GM18505 (cell line): ENCODE measurements at regions not wholly inside any gene's neighbourhood (a gene's known extent, or its start where the extent isn't known, plus 50 kb on each side); places are given as distances from the start of the nearest gene placed in this dataset.

Experiments used
- ATAC-seq: cut with Tn5 transposase; IDR thresholded peaks from one replicate; pipeline ENCODE4 v1.9.1; 2021; ENCODE audit not compliant: unreplicated experiment
- POLR2A ChIP-seq: IDR thresholded peaks from 4 replicates; pipeline ENCODE4 v1.6.1; 2011; ENCODE audit warnings: borderline replicate concordance; ENCODE audit not compliant: insufficient read depth, insufficient read length; ENCODE audit errors: extremely low read depth

DNA sequence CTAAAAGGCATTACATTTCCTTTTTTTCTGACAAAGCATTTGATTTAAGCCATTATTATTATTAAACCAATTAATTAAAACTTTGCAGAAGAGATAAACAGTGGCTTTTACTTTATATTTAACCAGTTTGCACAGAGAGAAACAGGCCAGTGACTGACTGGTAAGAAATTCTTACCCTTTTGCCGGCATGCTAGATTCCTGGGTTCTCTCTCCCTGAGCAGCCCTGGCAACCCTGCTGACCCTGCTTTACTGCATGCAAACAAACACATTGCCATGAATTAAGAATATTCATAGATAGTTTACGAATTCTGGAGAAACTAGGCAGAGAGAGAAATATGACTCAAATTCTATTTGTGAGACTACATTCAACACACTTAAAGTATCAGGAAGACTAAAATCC is 1381.4 kb upstream of the IGFBP7 start:
- TF ChIP-seq POLR2A: no peak
- no peak for ATAC-seq

DNA sequence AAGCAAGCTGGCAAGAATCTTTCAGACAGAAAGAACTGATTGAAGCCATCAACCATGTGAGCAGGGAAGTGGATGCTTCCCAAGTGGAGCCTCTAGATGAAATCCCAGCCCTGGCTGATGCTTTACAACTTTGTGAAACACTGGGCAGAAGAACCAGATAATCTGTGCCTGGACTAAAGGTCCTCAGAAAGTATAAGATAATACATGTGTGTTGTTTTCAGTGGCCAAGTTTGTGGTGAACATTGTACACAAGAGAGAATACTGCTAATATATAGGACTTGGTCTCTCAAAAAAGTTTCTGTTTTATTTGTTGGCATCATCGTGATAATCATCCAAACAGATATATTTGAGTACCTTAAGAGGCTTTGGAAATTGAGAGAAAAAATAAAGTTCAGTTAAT is 1367.8 kb upstream of the IGFBP7 start:
- no peak for ATAC-seq
- no peak for TF ChIP-seq POLR2A

DNA sequence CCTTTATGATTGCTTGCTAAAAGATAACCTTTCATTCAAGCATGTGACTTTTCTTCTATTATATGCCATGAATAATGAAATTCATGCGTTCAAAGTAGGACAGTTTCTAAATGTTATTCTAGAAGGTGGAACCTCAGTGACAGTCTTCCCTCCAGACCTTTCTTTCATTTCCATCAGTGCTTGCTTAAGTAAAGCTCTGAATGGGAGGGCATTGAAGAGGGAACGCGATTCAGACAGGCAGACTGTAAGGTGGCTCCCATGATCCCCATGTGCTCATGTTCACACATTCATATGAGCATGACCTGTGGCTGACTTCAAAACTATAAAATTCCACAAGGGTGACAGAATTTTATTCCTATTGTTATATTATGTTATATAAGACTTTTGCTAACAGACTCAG is 1367.3 kb upstream of the IGFBP7 start:
- no peak for ATAC-seq
- no peak for TF ChIP-seq POLR2A

DNA sequence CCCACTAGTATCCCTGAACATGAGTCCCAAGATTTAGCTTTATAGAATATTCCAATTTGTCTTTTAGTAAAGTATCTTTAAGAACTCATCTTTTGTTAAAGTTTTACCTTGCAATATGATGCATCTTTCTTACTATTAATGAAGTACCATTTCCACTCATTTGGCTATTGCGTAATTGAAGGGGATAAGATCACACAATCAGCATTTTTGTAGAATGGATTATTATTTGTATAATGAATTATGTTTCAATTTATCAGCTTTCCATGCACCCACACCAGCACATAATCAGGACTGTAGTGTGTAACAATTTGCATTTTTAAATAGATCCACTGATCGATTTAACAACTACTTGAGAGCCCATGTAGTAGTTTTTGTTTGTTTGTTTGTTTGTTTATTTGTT is 1364.9 kb upstream of the IGFBP7 start:
- no peak for ATAC-seq
- TF ChIP-seq POLR2A: no peak

DNA sequence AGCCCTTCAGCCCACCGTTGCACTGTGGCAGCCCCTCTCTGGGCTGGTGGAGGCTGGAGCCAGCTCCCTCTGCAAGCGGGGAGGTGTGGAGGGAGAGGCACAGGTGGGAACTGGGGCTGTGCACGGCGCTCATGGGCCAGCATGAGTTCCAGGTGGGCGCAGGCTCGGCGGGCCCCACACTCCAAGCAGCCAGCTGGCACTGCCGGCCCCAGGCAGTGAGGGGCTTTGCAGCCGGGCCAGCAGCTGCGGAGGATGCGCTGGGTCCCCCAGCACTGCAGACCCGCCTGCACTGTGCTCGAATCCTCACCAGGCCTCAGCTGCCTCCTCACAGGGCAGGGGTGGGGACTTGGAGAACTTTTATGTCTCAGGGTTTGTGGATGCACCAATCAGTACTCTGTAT is 1354.8 kb upstream of the IGFBP7 start:
- no peak for ATAC-seq
- no peak for TF ChIP-seq POLR2A

DNA sequence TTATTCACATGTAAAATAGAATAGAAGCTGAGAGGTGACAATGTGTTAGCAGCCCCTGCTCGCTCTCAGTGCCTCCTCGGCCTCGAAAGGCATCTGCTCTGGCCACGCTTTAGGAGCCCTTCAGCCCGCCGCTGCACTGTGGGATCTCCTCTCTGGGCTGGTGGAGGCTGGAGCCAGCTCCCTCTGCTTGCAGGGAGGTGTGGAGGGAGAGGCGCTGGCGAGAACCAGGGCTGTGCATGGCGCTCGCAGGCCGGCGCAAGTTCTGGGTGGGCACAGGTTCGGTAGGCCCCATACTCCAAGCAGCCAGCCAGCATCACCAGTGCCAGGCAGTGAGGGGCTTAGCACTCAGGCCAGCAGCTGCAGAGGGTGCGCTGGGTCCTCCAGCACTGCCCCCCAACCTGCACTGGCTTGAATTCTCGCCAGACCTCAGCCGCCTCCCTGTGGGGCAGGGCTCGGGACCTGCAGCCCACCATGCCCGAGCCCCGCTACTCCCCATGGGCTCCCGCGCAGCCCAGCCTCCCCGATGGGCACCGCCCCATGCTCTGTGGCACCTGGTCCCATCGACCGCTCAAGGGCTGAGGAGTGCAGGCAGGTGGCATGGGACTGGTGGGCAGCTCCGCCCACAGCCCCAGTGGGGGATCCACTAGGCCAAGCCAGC is 1346.7 kb upstream of the IGFBP7 start:
- no peak for ATAC-seq
- TF ChIP-seq POLR2A: no peak

DNA sequence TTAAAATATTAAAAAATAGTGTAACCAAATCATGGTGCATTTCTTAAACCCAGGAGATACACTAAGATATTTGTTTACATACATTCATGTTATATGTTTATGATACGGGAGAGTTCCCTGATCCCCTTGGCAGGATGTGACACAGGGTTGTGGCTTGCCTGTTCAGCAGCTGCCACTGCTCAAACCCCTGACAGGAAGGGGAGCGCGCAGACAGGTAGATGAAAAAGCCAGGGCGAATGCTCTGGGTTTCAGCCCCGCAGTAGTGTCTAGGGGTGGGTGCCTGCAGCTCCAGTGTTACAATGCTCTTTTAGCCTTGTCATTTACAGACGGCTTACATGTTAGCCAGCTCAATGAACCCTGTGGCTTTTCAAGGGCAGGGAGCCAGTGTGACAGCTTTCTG is 1343.8 kb upstream of the IGFBP7 start:
- TF ChIP-seq POLR2A: no peak
- ATAC-seq: no peak

DNA sequence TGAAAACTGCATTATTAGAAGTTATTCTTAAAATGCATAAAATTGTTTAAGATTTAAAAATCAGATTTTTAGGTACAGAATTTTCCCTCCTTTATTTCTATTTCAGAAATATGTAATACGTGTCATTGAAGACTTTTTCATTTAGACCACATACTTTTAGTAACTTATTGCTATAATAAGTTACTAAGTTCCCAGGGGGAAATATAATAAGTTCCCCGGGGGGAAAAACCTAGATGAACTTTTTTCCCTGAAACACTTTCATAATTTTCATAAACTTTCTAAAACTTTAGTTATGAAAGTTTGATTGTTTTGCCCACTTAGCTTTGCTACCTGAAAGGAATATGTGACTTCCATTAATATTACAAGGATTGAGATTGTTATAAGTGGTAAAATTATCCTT is 1341.5 kb upstream of the IGFBP7 start:
- TF ChIP-seq POLR2A: no peak
- no peak for ATAC-seq

DNA sequence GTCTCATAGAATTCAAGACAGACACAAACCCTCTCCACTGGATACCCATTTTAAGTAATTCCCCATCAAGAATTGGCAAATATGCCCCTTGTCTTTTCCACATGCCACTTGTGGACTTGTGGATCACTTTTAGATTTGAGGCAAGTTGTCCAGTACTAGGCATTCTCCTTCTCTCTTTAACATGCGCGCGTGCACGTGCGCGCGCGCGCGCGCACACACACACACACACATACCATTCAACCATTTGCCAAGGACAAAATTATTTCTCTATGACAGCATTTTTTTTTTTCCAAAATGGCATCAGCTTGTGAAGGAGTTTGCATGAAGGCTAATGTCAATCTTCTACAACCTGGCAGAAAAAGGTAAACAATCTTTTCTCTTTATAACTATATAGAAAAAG is 1325.7 kb upstream of the IGFBP7 start:
- no peak for ATAC-seq
- no peak for TF ChIP-seq POLR2A

DNA sequence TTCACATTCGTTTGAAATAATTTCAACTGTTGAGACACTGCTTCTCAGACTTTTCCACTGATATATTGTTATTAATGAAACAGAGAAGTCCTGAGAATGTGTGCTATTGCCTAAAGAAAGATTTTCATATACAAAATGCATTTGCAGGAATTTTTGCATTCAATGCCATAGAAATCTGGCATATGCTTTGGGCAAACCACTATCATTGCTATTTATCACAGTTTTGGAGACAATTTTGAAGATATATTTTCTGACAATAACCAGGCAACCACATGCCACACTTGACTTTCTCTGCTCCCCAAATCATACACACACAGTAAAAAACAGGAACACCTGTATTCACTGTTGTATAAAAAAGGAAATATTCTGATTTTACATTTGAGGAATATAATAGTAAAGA is 1303.7 kb upstream of the IGFBP7 start:
- ATAC-seq: no peak
- TF ChIP-seq POLR2A: no peak

DNA sequence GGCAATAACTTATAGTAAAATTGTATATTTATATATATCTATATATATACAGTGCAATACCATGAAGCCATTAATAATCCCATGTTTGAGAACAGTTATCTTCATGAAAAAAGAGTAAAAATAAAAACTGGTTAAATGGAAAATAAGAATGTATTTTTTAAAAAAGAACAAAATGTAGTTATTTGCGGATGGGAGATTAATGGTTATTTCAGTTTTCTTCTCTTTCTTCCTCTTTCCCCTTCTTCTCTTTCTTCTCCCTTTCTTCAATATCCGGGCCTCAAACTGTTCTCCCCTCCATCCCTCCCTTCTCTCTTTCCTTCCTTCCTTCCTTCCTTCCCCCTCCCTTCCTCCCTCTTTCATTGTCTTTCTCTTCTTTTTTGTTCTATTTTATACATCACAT is 1301.7 kb upstream of the IGFBP7 start:
- ATAC-seq: no peak
- TF ChIP-seq POLR2A: no peak

DNA sequence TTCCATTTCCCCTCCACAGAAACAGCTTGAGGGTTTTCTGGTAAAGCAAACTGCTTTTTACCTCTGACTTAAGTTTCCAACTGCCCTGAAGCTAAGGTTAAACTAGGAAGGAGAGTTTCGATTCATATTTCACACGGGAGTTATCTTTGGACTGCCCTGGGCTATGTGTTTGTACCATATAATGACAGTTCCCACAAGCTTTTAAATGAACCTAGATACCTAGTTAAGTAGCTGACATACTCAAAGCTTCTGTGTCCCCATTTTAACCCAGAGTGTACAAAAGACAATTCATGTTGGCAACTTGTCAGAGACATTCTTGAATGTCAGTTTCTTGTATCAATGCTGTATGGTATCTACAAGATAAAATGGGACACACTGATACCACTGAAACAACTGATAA is 1296.6 kb upstream of the IGFBP7 start:
- TF ChIP-seq POLR2A: no peak
- no peak for ATAC-seq

DNA sequence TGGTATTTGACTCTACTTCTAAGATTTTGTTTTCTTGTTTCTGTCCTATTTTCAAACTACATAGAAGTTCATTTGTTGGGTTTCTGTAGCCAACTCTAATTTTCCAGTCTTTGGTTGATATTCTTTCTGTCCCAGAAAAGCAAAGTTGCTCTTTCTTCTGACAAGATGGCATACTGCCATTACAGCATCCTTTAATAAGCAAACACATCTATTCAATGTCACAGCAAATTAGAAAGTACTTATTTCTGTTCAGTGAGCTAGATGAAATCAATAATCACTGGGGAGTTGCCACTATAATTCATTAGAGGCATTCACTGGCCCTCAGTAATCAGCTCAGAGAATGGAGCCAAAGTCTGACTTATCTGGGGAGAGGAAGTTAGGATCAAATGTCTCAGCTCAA is 1258.0 kb upstream of the IGFBP7 start:
- no peak for TF ChIP-seq POLR2A
- ATAC-seq: no peak

DNA sequence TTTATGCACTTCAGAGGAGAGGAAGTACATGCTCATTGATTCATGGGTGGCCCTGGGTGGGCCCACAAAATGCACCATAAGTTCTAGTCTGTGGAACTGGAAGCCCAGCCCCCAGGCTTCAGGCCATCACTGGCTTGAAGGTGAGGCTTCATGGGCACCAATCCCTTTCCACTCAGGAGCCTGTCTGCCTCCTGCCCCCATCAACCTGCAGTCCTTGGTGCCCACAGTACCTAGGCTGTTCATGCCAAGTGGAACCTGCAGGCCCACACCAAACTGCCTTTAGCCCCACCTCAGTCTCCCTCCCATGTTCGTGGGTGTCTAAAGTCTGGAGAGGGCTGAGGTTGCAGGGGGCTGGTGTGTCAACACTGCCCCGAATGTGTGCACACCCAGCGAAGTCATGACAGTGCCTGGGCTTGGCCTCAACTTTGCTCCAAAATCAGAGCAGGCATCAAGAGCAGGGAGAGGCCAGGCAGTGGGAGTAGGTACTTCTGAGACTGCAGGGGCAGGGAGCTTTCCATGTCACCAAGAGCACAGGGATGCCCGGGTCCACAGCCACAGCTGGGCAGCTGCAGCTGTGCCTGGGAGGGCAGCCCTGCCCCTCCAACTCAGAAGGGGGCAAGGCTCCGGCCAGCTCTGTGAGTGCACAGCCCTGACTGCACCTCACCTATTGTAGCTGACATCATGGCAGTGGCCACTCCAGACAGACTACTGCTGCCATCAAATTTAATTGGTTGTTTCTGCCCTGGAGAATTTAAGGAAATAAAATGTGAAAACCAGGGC is 1250.4 kb upstream of the IGFBP7 start:
- TF ChIP-seq POLR2A: no peak
- ATAC-seq: no peak
